H1 (cell line): ENCODE measurements at regions not wholly inside any gene's neighbourhood (a gene's known extent, or its start where the extent isn't known, plus 50 kb on each side); places are given as distances from the start of the nearest gene placed in this dataset.

Experiments used
- BCL11A ChIP-seq, 2 experiments: IDR thresholded peaks; one replicate each; pipeline ENCODE4 v1.6.1; 2011; ENCODE audit warnings: low read depth in 2 of 2, low read length in 2 of 2, mild to moderate bottlenecking in 2 of 2
- CHD2 ChIP-seq: IDR thresholded peaks from 2 replicates; pipeline ENCODE4 v1.6.1; 2012; ENCODE audit warnings: low read length, improper control_type of control experiment
- GABPA ChIP-seq: IDR thresholded peaks from 2 replicates; pipeline ENCODE4 v1.6.1; 2011; ENCODE audit warnings: mild to moderate bottlenecking, low read length, moderate library complexity, borderline replicate concordance; ENCODE audit not compliant: insufficient read depth
- HDAC6 ChIP-seq: IDR thresholded peaks from one replicate; pipeline ENCODE4 v1.7.1; 2012; ENCODE audit warnings: low read depth, mild to moderate bottlenecking, inconsistent platforms, low read length, moderate library complexity
- JUND ChIP-seq: IDR thresholded peaks from 2 replicates; pipeline ENCODE4 v1.6.1; 2011; ENCODE audit warnings: mild to moderate bottlenecking, improper control_type of control experiment, low read length
- MAFK ChIP-seq: IDR thresholded peaks from 2 replicates; pipeline ENCODE4 v1.6.1; 2012; ENCODE audit warnings: low read depth, mild to moderate bottlenecking, improper control_type of control experiment, low read length
- NANOG ChIP-seq: IDR thresholded peaks from 2 replicates; pipeline ENCODE4 v1.6.1; 2011; ENCODE audit warnings: low read length, low read depth, mild to moderate bottlenecking, inconsistent platforms; ENCODE audit not compliant: insufficient read depth, poor library complexity, severe bottlenecking
- RAD21 ChIP-seq, 2 experiments: IDR thresholded peaks in 1 of 2; conservative IDR thresholded peaks in 1 of 2; 2 replicates each; pipeline ENCODE4 v1.6.1; 2011; ENCODE audit warnings: low read depth in 2 of 2, low read length in 2 of 2, improper control_type of control experiment in 1 of 2, inconsistent platforms in 1 of 2, mild to moderate bottlenecking in 1 of 2, moderate library complexity in 1 of 2
- SP4 ChIP-seq: IDR thresholded peaks from 2 replicates; pipeline ENCODE4 v1.6.1; 2012; ENCODE audit warnings: low read length, inconsistent platforms
- SRF ChIP-seq: IDR thresholded peaks from 2 replicates; pipeline ENCODE4 v1.6.1; 2011; ENCODE audit warnings: mild to moderate bottlenecking, low read depth, low read length, moderate library complexity
- TF ChIP-seq, protein P1 (sequence below): fragments of 300-600 bp; sonication (generic); IDR thresholded peaks from 2 replicates; pipeline ENCODE4 v1.7.1; 2012; ENCODE audit warnings: low read length, moderate library complexity, mild to moderate bottlenecking, inconsistent platforms; ENCODE audit not compliant: insufficient replicate concordance

DNA sequence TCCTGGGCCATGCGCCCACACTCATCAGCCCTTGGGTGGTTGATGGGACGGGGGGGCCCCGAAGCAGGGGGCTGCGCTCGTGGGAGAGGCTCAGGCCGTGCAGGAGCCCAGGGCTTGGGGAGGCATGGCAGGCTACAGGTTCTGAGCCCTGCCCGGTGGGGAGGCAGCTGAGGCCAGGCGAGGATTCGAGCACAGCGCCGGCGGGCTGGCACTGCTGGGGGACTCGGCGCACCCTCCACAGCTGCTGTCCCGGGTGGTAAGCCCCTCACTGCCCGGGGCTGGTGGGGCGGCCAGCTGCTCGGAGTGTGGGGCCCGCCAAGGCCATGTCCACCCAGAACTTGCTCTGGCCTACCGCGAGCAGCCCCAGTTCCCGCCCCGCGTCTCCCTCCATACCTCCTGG is 295.8 kb upstream of the SEL1L start (continued):
- TF ChIP-seq, protein P1, sequence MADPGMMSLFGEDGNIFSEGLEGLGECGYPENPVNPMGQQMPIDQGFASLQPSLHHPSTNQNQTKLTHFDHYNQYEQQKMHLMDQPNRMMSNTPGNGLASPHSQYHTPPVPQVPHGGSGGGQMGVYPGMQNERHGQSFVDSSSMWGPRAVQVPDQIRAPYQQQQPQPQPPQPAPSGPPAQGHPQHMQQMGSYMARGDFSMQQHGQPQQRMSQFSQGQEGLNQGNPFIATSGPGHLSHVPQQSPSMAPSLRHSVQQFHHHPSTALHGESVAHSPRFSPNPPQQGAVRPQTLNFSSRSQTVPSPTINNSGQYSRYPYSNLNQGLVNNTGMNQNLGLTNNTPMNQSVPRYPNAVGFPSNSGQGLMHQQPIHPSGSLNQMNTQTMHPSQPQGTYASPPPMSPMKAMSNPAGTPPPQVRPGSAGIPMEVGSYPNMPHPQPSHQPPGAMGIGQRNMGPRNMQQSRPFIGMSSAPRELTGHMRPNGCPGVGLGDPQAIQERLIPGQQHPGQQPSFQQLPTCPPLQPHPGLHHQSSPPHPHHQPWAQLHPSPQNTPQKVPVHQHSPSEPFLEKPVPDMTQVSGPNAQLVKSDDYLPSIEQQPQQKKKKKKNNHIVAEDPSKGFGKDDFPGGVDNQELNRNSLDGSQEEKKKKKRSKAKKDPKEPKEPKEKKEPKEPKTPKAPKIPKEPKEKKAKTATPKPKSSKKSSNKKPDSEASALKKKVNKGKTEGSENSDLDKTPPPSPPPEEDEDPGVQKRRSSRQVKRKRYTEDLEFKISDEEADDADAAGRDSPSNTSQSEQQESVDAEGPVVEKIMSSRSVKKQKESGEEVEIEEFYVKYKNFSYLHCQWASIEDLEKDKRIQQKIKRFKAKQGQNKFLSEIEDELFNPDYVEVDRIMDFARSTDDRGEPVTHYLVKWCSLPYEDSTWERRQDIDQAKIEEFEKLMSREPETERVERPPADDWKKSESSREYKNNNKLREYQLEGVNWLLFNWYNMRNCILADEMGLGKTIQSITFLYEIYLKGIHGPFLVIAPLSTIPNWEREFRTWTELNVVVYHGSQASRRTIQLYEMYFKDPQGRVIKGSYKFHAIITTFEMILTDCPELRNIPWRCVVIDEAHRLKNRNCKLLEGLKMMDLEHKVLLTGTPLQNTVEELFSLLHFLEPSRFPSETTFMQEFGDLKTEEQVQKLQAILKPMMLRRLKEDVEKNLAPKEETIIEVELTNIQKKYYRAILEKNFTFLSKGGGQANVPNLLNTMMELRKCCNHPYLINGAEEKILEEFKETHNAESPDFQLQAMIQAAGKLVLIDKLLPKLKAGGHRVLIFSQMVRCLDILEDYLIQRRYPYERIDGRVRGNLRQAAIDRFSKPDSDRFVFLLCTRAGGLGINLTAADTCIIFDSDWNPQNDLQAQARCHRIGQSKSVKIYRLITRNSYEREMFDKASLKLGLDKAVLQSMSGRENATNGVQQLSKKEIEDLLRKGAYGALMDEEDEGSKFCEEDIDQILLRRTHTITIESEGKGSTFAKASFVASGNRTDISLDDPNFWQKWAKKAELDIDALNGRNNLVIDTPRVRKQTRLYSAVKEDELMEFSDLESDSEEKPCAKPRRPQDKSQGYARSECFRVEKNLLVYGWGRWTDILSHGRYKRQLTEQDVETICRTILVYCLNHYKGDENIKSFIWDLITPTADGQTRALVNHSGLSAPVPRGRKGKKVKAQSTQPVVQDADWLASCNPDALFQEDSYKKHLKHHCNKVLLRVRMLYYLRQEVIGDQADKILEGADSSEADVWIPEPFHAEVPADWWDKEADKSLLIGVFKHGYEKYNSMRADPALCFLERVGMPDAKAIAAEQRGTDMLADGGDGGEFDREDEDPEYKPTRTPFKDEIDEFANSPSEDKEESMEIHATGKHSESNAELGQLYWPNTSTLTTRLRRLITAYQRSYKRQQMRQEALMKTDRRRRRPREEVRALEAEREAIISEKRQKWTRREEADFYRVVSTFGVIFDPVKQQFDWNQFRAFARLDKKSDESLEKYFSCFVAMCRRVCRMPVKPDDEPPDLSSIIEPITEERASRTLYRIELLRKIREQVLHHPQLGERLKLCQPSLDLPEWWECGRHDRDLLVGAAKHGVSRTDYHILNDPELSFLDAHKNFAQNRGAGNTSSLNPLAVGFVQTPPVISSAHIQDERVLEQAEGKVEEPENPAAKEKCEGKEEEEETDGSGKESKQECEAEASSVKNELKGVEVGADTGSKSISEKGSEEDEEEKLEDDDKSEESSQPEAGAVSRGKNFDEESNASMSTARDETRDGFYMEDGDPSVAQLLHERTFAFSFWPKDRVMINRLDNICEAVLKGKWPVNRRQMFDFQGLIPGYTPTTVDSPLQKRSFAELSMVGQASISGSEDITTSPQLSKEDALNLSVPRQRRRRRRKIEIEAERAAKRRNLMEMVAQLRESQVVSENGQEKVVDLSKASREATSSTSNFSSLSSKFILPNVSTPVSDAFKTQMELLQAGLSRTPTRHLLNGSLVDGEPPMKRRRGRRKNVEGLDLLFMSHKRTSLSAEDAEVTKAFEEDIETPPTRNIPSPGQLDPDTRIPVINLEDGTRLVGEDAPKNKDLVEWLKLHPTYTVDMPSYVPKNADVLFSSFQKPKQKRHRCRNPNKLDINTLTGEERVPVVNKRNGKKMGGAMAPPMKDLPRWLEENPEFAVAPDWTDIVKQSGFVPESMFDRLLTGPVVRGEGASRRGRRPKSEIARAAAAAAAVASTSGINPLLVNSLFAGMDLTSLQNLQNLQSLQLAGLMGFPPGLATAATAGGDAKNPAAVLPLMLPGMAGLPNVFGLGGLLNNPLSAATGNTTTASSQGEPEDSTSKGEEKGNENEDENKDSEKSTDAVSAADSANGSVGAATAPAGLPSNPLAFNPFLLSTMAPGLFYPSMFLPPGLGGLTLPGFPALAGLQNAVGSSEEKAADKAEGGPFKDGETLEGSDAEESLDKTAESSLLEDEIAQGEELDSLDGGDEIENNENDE: no peak
- TF ChIP-seq JUND (no peak), CHD2 (no peak), BCL11A (IDR thresholded peaks at IDR 0.05; ENCODE audit: low read depth in 2 of 2, low read length in 2 of 2) (no peak), HDAC6 (no peak), GABPA (no peak), SRF (no peak), NANOG (no peak), SP4 (no peak), MAFK (no peak), RAD21 (IDR thresholded peaks at IDR 0.05 in 1 of 2, conservative IDR thresholded peaks at IDR 0.05 in 1 of 2; ENCODE audit: low read depth in 2 of 2, low read length in 2 of 2) (no peak)
